ENCODE measurements at regions not wholly inside any gene's neighbourhood (a gene's known extent, or its start where the extent isn't known, plus 50 kb on each side); places are given as distances from the start of the nearest gene placed in this dataset.

- no peaks in the 10 kb centered on the region for H3K23me2 ChIP-seq (ENCODE audit: insufficient read length, low read depth, low read length, poor library complexity, severe bottlenecking)
- no peak overlapping the region for H2BK12ac ChIP-seq (ENCODE audit: insufficient read length, low read depth, low read length)
- Mint-ChIP-seq H3K36me3 (ENCODE audit: insufficient read depth in 1 of 3, low read depth in 3 of 3) (no peaks in the 10 kb centered on the region), H3K27ac (no peak overlapping the region), H3K9me3 (no peaks in the 10 kb centered on the region; a peak in 1 of 5 replicates), H3K4me3 (no peak overlapping the region), H3K4me1 (no peaks in the 10 kb centered on the region), H3K27me3 (ENCODE audit: low read depth) (no peaks in the 10 kb centered on the region)
- no peaks in the 10 kb centered on the region for H3K27me3 ChIP-seq (ENCODE audit: insufficient read depth, low read length)
- no peak overlapping the region for H2BK15ac ChIP-seq (ENCODE audit: low read depth, low read length)
- H3K23ac ChIP-seq (ENCODE audit: insufficient read length, low read depth, low read length): no peak overlapping the region
- no peak overlapping the region for H3K4me2 ChIP-seq (ENCODE audit: insufficient read depth, insufficient read length, low read length)
- DNase-seq: no peak
- WGBS (ENCODE audit: extremely low coverage, insufficient read length, low lambda C conversion rate): no CpG with 5 or more reads among the region's 3 CpGs
- H3K4me1 ChIP-seq (ENCODE audit: insufficient read depth, low read length): no peaks in the 10 kb centered on the region; the same call in 1 of the 2 replicates
- no peak overlapping the region for H3K27ac ChIP-seq (ENCODE audit: insufficient read length, low read depth, low read length)
- H3K79me2 ChIP-seq (ENCODE audit: insufficient read depth, low read length): no peaks in the 10 kb centered on the region
- no peak overlapping the region for H2BK20ac ChIP-seq (ENCODE audit: low read depth, low read length, poor library complexity, severe bottlenecking)
- H4K91ac ChIP-seq (ENCODE audit: insufficient read length, low read depth, low read length): no peak overlapping the region
- H3K18ac ChIP-seq (ENCODE audit: insufficient read length, low read depth, low read length): no peak overlapping the region
- H2BK120ac ChIP-seq (ENCODE audit: low read depth, low read length, poor library complexity, severe bottlenecking): no peak overlapping the region
- H2AFZ ChIP-seq (ENCODE audit: low read length): no peak overlapping the region
- no peak overlapping the region for H3T11ph ChIP-seq (ENCODE audit: low read length)
- no peak overlapping the region for H4K5ac ChIP-seq (ENCODE audit: insufficient read length, low read depth, low read length)
- H4K8ac ChIP-seq (replicated peaks; ENCODE audit: insufficient read length, low read depth, low read length): no peak overlapping the region
- H4K20me1 ChIP-seq (ENCODE audit: control insufficient read depth, insufficient read depth, insufficient read length): no peaks in the 10 kb centered on the region
- TF ChIP-seq CTCF (conservative IDR thresholded peaks at IDR 0.05): no peak
- no peak overlapping the region for H3K14ac ChIP-seq (ENCODE audit: insufficient read depth, low read length)
- H2BK5ac ChIP-seq (ENCODE audit: insufficient read length, low read length): no peak overlapping the region
- H3K56ac ChIP-seq (ENCODE audit: insufficient read length, low read depth, low read length): no peak overlapping the region
- no peak overlapping the region for H3K9ac ChIP-seq (ENCODE audit: extremely low read depth, insufficient read length, low read length)
- no peaks in the 10 kb centered on the region for H3K9me3 ChIP-seq (ENCODE audit: control insufficient read depth, low read depth, low read length)
- H3K79me1 ChIP-seq (ENCODE audit: insufficient read depth, low read depth, low read length, poor library complexity, severe bottlenecking): no peaks in the 10 kb centered on the region
- H3K4ac ChIP-seq (ENCODE audit: low read depth, low read length): no peak overlapping the region
- no peak overlapping the region for H2AK5ac ChIP-seq (ENCODE audit: insufficient read length, low read length)
Measured at GRCh38 chr11:47904048-47904447, 55.9 kb upstream of the NUP160 start.

Data from H9 (cell line).